Osteoblast (primary cell): ENCODE measurements at regions not wholly inside any gene's neighbourhood (a gene's known extent, or its start where the extent isn't known, plus 50 kb on each side); places are given as distances from the start of the nearest gene placed in this dataset.

Experiments
- DNase-seq: peaks from one replicate; pipeline ENCODE4 v3.0.0; 2011; ENCODE audit warnings: low spot score, mixed read lengths; ENCODE audit not compliant: insufficient read length; ENCODE audit errors: missing footprints
- H2AFZ ChIP-seq: 2 replicates; pipeline ENCODE4 v1.6.0; 2011; ENCODE audit warnings: mild to moderate bottlenecking, low read length
- H3K27ac ChIP-seq: 2 replicates; pipeline ENCODE4 v1.5.1; 2011; ENCODE audit warnings: mild to moderate bottlenecking, low read depth, low read length, moderate library complexity
- H3K27me3 ChIP-seq: 2 replicates; pipeline ENCODE4 v1.6.0; 2012; ENCODE audit warnings: mild to moderate bottlenecking, control low read depth, inconsistent platforms, low read length, moderate library complexity; ENCODE audit not compliant: insufficient read depth
- H3K36me3 ChIP-seq: 2 replicates; pipeline ENCODE4 v1.5.1; 2011; ENCODE audit warnings: mild to moderate bottlenecking, low read length, control low read depth, moderate library complexity; ENCODE audit not compliant: insufficient read depth
- H3K4me1 ChIP-seq: 2 replicates; pipeline ENCODE4 v1.5.1; 2011; ENCODE audit warnings: mild to moderate bottlenecking, low read length, control low read depth, moderate library complexity; ENCODE audit not compliant: insufficient read depth
- H3K4me2 ChIP-seq: 2 replicates; pipeline ENCODE4 v1.6.0; 2011; ENCODE audit warnings: mild to moderate bottlenecking, low read length; ENCODE audit not compliant: insufficient read depth
- H3K4me3 ChIP-seq: fragments of 200-600 bp; sonication (generic); 3 replicates; pipeline ENCODE4 v1.5.1; 2012; ENCODE audit warnings: mild to moderate bottlenecking, low read length, inconsistent platforms; ENCODE audit not compliant: insufficient read depth
- H3K79me2 ChIP-seq: 2 replicates; pipeline ENCODE4 v1.6.0; 2012; ENCODE audit warnings: mild to moderate bottlenecking, low read length, control low read depth, inconsistent platforms; ENCODE audit not compliant: insufficient read depth
- H3K9me3 ChIP-seq: 2 replicates; pipeline ENCODE4 v1.5.1; 2011; ENCODE audit warnings: low read depth, low read length, control low read depth
- H4K20me1 ChIP-seq: 2 replicates; pipeline ENCODE4 v1.6.0; 2012; ENCODE audit warnings: mild to moderate bottlenecking, low read length, control low read depth; ENCODE audit not compliant: insufficient read depth
- TF ChIP-seq, protein P1 (sequence below): IDR thresholded peaks from 2 replicates; pipeline ENCODE4 v1.5.1; 2011; ENCODE audit warnings: mild to moderate bottlenecking, low read depth, low read length, moderate library complexity; ENCODE audit errors: extremely low read depth

DNA sequence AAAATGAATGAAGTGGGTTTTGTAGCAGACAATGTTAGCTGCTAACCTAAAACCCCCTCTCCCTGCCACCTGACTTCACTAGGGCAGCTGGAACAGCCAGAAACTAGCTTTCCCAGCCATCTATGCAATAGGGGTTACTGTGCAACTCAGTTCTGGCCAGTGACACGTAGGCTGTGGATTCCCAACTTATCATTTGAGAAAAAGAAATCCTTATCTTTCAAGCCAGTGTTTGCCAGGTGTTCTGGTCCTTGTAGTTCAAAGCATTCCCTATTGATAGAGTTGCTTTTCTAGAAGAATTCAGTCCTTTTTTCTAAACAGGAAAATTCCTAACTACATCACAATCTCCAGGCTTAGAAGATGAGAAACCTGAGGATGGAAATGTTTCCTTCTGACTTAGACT is 144.5 kb upstream of the ELAC2 start:
- H3K4me1 ChIP-seq, result no peaks in the 10 kb centered on the region
- H3K4me2 ChIP-seq, result no peak overlapping the region
- H3K27me3 ChIP-seq, result no peaks in the 10 kb centered on the region
- H3K36me3 ChIP-seq, result no peaks in the 10 kb centered on the region
- no peaks in the 10 kb centered on the region for H4K20me1 ChIP-seq
- H3K79me2 ChIP-seq, result no peaks in the 10 kb centered on the region
- H3K4me3 ChIP-seq, result no peak overlapping the region
- no peak overlapping the region for H3K27ac ChIP-seq
- DNase-seq, result no peak
- no peaks in the 10 kb centered on the region for H3K9me3 ChIP-seq
- TF ChIP-seq, protein P1, sequence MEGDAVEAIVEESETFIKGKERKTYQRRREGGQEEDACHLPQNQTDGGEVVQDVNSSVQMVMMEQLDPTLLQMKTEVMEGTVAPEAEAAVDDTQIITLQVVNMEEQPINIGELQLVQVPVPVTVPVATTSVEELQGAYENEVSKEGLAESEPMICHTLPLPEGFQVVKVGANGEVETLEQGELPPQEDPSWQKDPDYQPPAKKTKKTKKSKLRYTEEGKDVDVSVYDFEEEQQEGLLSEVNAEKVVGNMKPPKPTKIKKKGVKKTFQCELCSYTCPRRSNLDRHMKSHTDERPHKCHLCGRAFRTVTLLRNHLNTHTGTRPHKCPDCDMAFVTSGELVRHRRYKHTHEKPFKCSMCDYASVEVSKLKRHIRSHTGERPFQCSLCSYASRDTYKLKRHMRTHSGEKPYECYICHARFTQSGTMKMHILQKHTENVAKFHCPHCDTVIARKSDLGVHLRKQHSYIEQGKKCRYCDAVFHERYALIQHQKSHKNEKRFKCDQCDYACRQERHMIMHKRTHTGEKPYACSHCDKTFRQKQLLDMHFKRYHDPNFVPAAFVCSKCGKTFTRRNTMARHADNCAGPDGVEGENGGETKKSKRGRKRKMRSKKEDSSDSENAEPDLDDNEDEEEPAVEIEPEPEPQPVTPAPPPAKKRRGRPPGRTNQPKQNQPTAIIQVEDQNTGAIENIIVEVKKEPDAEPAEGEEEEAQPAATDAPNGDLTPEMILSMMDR, result no peak
- no peak overlapping the region for H2AFZ ChIP-seq

DNA sequence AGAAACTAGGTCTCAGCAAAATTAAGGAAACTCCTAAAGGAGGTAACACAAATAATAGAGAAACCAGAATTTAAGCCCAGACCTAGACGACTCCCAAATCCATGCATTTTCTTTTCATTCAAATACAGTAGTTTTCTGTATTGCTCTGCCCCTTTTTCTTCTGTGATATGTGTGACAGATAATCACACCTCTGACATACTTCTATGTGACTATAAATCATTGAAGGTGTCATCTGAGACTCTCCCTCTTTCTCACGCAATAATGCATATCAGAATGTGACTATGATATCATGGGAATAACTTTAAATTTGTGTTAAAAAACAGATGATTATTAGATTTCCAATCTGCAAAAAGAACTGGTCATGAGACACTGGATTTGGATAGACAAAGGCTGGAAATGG is 143.0 kb upstream of the ELAC2 start:
- Histone ChIP-seq H3K36me3 (no peaks in the 10 kb centered on the region), H3K79me2 (no peaks in the 10 kb centered on the region), H3K4me1 (no peaks in the 10 kb centered on the region), H3K4me2 (no peak overlapping the region), H3K9me3 (no peaks in the 10 kb centered on the region), H3K27ac (no peak overlapping the region), H2AFZ (no peak overlapping the region), H3K4me3 (no peak overlapping the region), H3K27me3 (no peaks in the 10 kb centered on the region), H4K20me1 (no peaks in the 10 kb centered on the region)
- no peak for DNase-seq
- TF ChIP-seq, protein P1, result no peak

DNA sequence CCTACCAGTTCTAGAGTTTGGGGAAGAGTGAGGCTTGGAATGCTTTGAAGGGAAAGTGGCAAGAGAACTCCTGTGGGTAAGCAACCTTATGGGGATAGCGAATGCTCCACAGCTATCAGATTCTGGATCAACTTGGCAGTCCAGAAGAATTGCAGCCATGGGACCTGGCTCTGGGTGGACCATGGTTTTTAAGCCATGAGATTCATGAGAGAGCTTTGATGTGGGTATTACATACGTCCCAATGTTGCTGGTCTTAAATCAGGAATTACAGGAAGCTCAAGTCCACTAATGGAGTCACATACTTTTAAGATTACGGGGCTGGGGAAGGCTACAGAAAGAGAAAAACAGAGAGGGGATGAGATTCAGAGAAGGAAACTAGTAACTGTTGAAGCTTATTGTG is 142.5 kb upstream of the ELAC2 start:
- TF ChIP-seq, protein P1, result no peak
- no peak for DNase-seq
- no peaks in the 10 kb centered on the region for H3K27me3 ChIP-seq

DNA sequence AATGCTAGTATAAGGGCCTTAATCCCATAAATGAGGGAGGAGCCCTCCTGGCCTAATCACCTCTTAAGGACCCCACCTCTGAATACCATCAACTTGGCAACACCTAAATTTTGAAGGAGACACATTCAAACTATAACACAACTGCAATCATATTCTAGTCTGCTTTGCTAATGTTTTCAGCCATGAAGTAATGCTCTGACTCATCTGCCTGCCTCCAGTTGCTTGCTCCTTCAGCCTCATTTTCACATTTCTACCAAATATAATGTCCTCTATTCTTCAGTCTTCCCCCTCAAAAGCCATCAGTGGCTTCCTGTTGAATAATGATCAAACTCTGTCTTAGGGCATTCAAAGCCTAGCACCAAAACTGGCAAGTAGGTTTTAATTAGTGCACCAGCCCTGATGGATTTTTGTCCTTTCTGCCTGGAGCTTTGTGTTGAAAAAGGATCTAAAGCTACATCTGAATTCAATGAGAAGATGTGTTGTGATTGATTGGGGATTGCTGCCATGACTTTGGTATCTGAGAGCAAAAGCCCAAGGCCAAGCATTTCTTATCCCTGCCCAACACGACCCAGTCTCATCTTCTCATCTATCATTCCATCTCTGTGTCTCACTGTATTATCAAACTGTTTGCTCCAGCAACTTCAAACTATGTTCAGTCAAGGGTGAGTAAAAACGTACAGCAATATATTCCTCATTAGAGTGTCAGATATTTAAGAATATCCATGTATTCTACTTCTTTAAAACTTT is 140.8 kb upstream of the ELAC2 start:
- Histone ChIP-seq H3K9me3 (no peaks in the 10 kb centered on the region), H4K20me1 (no peaks in the 10 kb centered on the region), H3K4me2 (no peak overlapping the region), H3K4me1 (no peaks in the 10 kb centered on the region), H3K4me3 (no peak overlapping the region), H3K79me2 (no peaks in the 10 kb centered on the region), H3K27ac (no peak overlapping the region), H3K27me3 (no peaks in the 10 kb centered on the region), H3K36me3 (no peaks in the 10 kb centered on the region), H2AFZ (no peak overlapping the region)
- TF ChIP-seq, protein P1, result no peak
- DNase-seq, result no peak

More for the DNA sequence above, 142.5 kb upstream of the ELAC2 start:
- H3K4me3 ChIP-seq, result no peak overlapping the region
- H3K4me2 ChIP-seq, result no peak overlapping the region
- no peaks in the 10 kb centered on the region for H3K9me3 ChIP-seq
- no peak overlapping the region for H2AFZ ChIP-seq
- H3K27ac ChIP-seq, result no peak overlapping the region
- H3K79me2 ChIP-seq, result no peaks in the 10 kb centered on the region
- no peaks in the 10 kb centered on the region for H3K4me1 ChIP-seq
- no peaks in the 10 kb centered on the region for H4K20me1 ChIP-seq
- H3K36me3 ChIP-seq, result no peaks in the 10 kb centered on the region
